Fibroblast of lung (primary cell): ENCODE measurements at regions not wholly inside any gene's neighbourhood (a gene's known extent, or its start where the extent isn't known, plus 50 kb on each side); places are given as distances from the start of the nearest gene placed in this dataset.

ENCODE experiments used
- CTCF ChIP-seq, 2 donors: IDR thresholded peaks in 1 of 2; conservative IDR thresholded peaks in 1 of 2; 1 replicate in 1 of 2; 2 replicates in 1 of 2; pipeline ENCODE4 v1.5.1; 2011 to 2012; ENCODE audit warnings: low read length in 2 of 2, control low read depth in 1 of 2, inconsistent platforms in 1 of 2, low read depth in 1 of 2, mild to moderate bottlenecking in 1 of 2
- EZH2 ChIP-seq: IDR thresholded peaks from 2 replicates; pipeline ENCODE4 v1.5.1; 2012; ENCODE audit warnings: low read length, control low read depth, mild to moderate bottlenecking; ENCODE audit errors: missing control alignments

- TF ChIP-seq CTCF (conservative IDR thresholded peaks at IDR 0.05 in 1 of 2, IDR thresholded peaks at IDR 0.05 in 1 of 2; ENCODE audit: low read depth in 1 of 2, low read length in 2 of 2), result no peak
- TF ChIP-seq EZH2, result no peak
Observed at GRCh38 chr6:20331042-20331441, 70.6 kb upstream of the E2F3 start.
